Nephron (organoid): ENCODE measurements at regions not wholly inside any gene's neighbourhood (a gene's known extent, or its start where the extent isn't known, plus 50 kb on each side); places are given as distances from the start of the nearest gene placed in this dataset.

Experiments used
- H3K27ac Mint-ChIP-seq, 3 experiments: 2 replicates each; pipeline ENCODE4 v1.8.0; 2020; ENCODE audit warnings: mixed read lengths in 3 of 3, mild to moderate bottlenecking in 2 of 3, moderate library complexity in 1 of 3
- H3K27me3 Mint-ChIP-seq: 2 replicates; pipeline ENCODE4 v1.8.0; 2021; ENCODE audit warnings: low read depth, mild to moderate bottlenecking, moderate library complexity, mixed read lengths
- H3K36me3 Mint-ChIP-seq: 2 replicates; pipeline ENCODE4 v1.8.0; 2020; ENCODE audit warnings: low read depth, mixed read lengths
- H3K4me1 Mint-ChIP-seq: 2 replicates; pipeline ENCODE4 v1.8.0; 2020; ENCODE audit warnings: mixed read lengths
- H3K4me3 Mint-ChIP-seq, 3 experiments: 2 replicates each; pipeline ENCODE4 v1.8.0; 2020; ENCODE audit warnings: mild to moderate bottlenecking in 3 of 3, mixed read lengths in 3 of 3, moderate library complexity in 2 of 3
- H3K9me3 Mint-ChIP-seq: 2 replicates; pipeline ENCODE4 v1.8.0; 2020; ENCODE audit warnings: mixed read lengths
- TF ChIP-seq, protein P1 (sequence below), 3 experiments: fragments of 200-600 bp; sonication (generic); IDR thresholded peaks; one replicate each; pipeline ENCODE4 v1.5.0; 2021; ENCODE audit warnings: antibody characterized with exemption in 3 of 3; ENCODE audit not compliant: unreplicated experiment in 3 of 3

DNA sequence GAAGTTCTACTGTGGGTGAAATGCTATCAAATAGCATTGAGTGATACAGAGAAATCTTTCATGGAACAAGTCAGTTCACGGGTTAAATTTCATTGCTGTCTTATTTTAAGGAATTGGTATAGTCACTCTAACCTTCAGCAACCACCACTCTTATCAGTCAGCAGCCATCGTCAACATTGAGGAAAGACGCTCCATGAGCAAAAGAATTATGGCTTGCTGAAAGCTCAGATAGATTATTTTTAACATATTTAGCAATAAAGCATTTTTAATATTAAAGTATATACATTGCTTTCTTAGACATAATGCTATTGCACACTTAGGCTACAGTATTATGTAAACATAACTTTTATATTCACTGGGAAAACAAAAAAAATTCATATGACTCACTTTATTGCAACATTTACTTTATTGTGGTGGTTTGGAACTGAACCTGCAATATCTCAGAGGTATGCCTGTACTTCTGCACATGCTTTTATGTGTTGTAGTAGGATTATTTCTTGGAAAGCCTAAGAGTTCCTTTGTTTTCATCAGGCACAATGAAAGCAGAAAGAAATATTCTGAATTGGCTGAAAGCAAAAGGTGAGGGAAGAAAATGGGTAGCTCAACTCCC lies 586.7 kb downstream of the GBA3 start:
- H3K36me3 Mint-ChIP-seq: no peaks in the 10 kb centered on the region
- H3K27me3 Mint-ChIP-seq: no peaks in the 10 kb centered on the region
- H3K4me3 Mint-ChIP-seq: no peak overlapping the region
- no peaks in the 10 kb centered on the region for H3K4me1 Mint-ChIP-seq
- no peak overlapping the region for H3K27ac Mint-ChIP-seq
- TF ChIP-seq, protein P1, sequence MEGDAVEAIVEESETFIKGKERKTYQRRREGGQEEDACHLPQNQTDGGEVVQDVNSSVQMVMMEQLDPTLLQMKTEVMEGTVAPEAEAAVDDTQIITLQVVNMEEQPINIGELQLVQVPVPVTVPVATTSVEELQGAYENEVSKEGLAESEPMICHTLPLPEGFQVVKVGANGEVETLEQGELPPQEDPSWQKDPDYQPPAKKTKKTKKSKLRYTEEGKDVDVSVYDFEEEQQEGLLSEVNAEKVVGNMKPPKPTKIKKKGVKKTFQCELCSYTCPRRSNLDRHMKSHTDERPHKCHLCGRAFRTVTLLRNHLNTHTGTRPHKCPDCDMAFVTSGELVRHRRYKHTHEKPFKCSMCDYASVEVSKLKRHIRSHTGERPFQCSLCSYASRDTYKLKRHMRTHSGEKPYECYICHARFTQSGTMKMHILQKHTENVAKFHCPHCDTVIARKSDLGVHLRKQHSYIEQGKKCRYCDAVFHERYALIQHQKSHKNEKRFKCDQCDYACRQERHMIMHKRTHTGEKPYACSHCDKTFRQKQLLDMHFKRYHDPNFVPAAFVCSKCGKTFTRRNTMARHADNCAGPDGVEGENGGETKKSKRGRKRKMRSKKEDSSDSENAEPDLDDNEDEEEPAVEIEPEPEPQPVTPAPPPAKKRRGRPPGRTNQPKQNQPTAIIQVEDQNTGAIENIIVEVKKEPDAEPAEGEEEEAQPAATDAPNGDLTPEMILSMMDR (IDR thresholded peaks at IDR 0.05; ENCODE audit: unreplicated experiment in 3 of 3): no peak
- H3K9me3 Mint-ChIP-seq: no peaks in the 10 kb centered on the region

DNA sequence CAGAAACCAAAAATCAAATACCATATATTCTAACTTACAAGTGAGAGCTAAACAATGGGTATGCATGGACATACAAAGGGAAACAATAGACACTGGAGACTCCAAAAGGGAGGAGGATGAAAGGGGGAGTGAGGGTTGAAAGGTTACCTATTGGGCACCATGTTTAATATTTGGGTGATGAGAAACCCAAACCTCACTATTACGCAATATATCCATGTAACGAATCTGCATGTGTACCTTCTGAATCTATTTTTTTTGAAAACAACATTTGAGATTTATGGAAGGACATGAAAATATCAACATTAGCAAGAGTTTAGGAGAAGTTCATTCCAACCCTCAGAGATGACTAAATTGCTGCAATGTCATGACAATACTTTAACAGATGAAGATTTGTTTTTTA lies 586.1 kb downstream of the GBA3 start:
- H3K9me3 Mint-ChIP-seq: no peaks in the 10 kb centered on the region
- H3K4me3 Mint-ChIP-seq: no peak overlapping the region
- H3K36me3 Mint-ChIP-seq: no peaks in the 10 kb centered on the region
- TF ChIP-seq, protein P1 (IDR thresholded peaks at IDR 0.05; ENCODE audit: unreplicated experiment in 3 of 3): no peak
- no peaks in the 10 kb centered on the region for H3K27me3 Mint-ChIP-seq
- no peak overlapping the region for H3K27ac Mint-ChIP-seq
- H3K4me1 Mint-ChIP-seq: no peaks in the 10 kb centered on the region

DNA sequence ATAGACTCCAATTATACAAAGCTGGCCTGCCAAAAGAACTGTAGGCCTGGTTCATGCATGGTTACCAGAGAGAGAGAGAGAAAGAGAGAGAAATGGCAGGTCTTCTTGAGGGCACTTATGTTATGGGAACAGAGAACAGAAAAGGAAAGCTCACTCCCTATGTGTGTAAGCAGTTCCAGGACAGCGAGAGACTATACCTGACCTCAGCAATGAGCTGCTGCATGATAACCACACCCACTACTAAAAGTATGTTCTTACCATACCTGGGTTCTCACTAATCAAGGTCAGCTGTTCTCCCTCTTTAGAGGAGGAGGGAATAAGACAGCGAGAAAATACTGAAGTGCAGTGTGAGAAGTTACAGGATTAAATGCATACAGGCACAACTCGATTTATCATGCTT lies 583.3 kb downstream of the GBA3 start:
- Mint-ChIP-seq H3K4me3 (no peak overlapping the region), H3K36me3 (no peaks in the 10 kb centered on the region), H3K27ac (no peak overlapping the region)

DNA sequence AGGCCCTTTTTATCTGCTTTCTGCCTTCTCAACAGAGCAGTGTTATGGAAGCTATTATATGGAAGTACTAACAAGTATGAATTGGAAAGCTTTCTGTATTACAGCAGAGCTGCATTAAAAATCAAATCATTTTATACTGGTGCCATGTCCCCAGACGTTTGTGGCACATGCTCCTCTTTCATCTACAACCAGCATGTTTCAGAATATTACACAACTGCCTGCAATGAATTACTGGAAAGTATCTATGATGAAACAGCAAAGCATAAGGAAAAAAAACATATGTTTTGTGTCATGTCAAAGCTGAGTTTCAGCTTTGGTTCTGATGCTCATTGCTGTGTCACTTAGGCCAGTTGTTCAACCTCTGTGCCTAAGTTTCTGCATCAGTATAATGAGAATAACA lies 576.8 kb downstream of the GBA3 start:
- H3K9me3 Mint-ChIP-seq: no peaks in the 10 kb centered on the region
- H3K4me3 Mint-ChIP-seq: no peak overlapping the region
- H3K4me1 Mint-ChIP-seq: no peaks in the 10 kb centered on the region
- peak overlapping the region in 1 of 3 experiments; percentile 81 for H3K27ac Mint-ChIP-seq
- H3K36me3 Mint-ChIP-seq: no peaks in the 10 kb centered on the region
- TF ChIP-seq, protein P1 (IDR thresholded peaks at IDR 0.05; ENCODE audit: unreplicated experiment in 3 of 3): no peak
- H3K27me3 Mint-ChIP-seq: no peaks in the 10 kb centered on the region

More for the DNA sequence above, 583.3 kb downstream of the GBA3 start:
- TF ChIP-seq, protein P1 (IDR thresholded peaks at IDR 0.05; ENCODE audit: unreplicated experiment in 3 of 3): no peak
- Mint-ChIP-seq H3K4me1 (no peaks in the 10 kb centered on the region), H3K9me3 (no peaks in the 10 kb centered on the region), H3K27me3 (no peaks in the 10 kb centered on the region)

DNA sequence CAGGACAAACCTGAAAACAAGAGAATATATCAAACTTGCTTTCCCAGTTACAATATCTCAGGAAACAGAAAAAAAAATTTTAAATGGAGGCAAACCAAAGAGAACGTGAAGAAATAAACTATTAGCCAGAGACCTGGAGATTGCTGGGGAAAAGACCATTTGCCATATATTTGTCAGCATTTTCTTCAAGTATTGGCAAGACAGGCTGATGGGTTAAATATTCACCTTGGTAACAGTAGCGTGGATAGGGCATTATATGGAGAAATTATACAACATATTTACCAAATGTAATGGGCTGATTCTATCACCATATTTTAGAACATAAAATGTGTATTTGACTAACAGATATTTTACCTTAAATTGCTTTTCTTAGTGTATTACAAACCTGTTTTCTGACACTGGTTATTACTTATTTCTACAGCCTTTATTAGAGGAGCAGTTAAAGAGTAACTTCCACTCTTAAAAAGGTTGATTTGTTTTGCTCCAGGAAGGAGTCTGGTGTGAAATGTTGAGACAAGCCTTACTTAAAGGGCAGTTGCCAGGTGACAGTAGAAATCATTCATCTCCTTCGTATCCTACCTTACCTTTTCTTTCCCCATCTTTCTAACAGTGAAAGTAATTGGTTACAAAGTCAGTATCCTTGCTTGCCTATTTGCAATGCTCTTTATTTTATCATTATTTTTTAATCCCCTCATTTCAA lies 575.5 kb downstream of the GBA3 start:
- H3K4me1 Mint-ChIP-seq: no peaks in the 10 kb centered on the region
- H3K27ac Mint-ChIP-seq: peak overlapping the region; percentile 30 to 81 (median 46)
- H3K36me3 Mint-ChIP-seq: no peaks in the 10 kb centered on the region
- no peaks in the 10 kb centered on the region for H3K27me3 Mint-ChIP-seq
- H3K4me3 Mint-ChIP-seq: no peak overlapping the region
- TF ChIP-seq, protein P1 (IDR thresholded peaks at IDR 0.05; ENCODE audit: unreplicated experiment in 3 of 3): no peak
- H3K9me3 Mint-ChIP-seq: no peaks in the 10 kb centered on the region

DNA sequence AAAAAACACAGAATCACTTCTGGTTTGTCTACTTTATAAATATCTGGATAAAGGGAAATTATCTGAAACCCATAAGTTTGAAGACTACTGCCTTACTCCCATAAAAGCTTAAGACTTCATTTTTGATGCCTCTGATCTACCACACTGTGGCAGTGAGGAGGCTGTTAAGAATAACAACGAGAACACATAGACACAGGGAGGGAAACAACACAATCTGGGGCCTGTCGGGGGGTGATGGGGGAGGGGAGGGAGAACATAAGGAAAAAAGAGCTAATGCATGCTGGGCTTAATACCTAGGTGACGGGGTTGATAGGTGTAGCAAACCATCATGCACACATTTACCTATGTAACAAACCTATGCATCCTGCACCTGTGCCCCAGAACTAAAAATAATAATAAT lies 573.7 kb downstream of the GBA3 start:
- no peaks in the 10 kb centered on the region for H3K9me3 Mint-ChIP-seq
- H3K4me3 Mint-ChIP-seq: no peak overlapping the region
- no peaks in the 10 kb centered on the region for H3K27me3 Mint-ChIP-seq
- H3K27ac Mint-ChIP-seq: peak overlapping the region in 1 of 3 experiments; percentile 62
- TF ChIP-seq, protein P1 (IDR thresholded peaks at IDR 0.05; ENCODE audit: unreplicated experiment in 3 of 3): no peak
- H3K4me1 Mint-ChIP-seq: no peaks in the 10 kb centered on the region
- H3K36me3 Mint-ChIP-seq: no peaks in the 10 kb centered on the region
